ENCODE measurements at regions not wholly inside any gene's neighbourhood (a gene's known extent, or its start where the extent isn't known, plus 50 kb on each side); places are given as distances from the start of the nearest gene placed in this dataset.

DNA sequence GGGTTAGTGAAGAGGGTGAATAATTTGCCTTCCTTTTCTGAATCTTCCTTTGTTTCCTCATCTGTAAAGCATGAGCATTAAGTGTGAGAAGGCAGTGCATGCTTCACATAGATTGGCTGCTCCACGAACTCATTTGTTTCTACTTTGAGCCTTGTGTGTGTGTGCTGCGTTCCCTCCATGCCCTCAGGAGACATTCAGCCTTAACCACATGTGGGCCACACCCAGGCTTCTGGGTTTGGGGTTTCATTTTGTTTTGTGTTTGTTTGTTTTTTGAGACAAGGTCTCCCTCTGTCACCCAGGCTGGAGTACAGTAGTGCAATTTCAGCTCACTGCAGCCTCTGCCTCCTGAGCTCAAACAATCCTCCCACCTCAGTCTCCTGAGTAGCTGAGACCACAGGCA is 843.3 kb downstream of the GALR1 start:
- no peak for DNase-seq (ENCODE audit: extremely low read depth, low read depth)
- TF ChIP-seq, protein P1, sequence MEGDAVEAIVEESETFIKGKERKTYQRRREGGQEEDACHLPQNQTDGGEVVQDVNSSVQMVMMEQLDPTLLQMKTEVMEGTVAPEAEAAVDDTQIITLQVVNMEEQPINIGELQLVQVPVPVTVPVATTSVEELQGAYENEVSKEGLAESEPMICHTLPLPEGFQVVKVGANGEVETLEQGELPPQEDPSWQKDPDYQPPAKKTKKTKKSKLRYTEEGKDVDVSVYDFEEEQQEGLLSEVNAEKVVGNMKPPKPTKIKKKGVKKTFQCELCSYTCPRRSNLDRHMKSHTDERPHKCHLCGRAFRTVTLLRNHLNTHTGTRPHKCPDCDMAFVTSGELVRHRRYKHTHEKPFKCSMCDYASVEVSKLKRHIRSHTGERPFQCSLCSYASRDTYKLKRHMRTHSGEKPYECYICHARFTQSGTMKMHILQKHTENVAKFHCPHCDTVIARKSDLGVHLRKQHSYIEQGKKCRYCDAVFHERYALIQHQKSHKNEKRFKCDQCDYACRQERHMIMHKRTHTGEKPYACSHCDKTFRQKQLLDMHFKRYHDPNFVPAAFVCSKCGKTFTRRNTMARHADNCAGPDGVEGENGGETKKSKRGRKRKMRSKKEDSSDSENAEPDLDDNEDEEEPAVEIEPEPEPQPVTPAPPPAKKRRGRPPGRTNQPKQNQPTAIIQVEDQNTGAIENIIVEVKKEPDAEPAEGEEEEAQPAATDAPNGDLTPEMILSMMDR (IDR thresholded peaks at IDR 0.05; ENCODE audit: low read depth, low read length), result no peak

DNA sequence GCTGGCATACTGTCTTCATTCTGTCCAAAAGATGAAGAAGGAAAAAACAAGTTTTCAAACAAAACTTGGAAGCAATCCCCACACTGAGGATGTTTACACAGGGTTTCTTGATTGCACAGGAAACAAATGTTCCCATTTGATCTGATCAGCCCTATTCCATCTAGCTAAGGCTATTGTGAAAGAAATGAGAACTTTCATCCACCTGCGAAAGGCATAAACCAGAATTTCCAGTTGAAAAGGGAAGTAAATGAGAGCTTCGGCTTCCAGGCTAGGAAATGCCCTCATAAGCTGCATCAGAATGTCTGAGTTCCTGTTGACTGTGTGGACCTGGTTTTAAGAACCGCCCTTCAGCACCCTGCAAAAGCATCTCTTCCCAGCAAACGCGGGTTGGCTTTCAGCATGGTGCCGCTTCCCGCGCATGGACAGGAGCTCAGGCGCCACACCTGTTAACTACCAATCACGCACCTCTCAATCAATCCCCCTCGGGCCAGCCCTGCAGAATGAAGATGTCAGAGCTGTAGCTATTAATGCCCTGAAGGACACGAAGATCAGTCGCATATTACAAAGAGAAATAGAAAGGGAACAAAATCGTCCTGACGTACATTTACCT is 850.4 kb downstream of the GALR1 start:
- TF ChIP-seq, protein P1 (IDR thresholded peaks at IDR 0.05; ENCODE audit: low read depth, low read length), result no peak
- DNase-seq (ENCODE audit: extremely low read depth, low read depth), result no peak

DNA sequence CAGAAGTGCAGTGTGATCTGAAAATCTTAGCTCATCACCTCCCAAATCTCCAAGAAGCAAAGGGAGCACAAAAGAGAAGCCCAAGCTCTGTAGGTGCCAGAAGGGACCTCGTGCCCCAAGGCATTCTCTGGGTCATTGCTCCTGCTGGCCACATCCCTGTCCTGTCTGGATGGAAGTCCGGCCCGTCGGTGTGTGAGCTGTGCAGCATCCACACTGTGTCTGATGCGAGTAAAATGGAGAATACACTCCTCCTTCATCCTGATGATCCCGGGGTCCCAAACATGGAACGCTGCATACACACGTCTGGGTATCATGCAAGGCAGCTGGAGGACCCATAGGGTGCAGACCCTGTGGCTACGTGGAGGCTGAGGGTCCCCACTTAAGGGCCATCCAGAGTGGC is 851.4 kb downstream of the GALR1 start:
- TF ChIP-seq, protein P1 (IDR thresholded peaks at IDR 0.05; ENCODE audit: low read depth, low read length), result no peak
- no peak for DNase-seq (ENCODE audit: extremely low read depth, low read depth)

DNA sequence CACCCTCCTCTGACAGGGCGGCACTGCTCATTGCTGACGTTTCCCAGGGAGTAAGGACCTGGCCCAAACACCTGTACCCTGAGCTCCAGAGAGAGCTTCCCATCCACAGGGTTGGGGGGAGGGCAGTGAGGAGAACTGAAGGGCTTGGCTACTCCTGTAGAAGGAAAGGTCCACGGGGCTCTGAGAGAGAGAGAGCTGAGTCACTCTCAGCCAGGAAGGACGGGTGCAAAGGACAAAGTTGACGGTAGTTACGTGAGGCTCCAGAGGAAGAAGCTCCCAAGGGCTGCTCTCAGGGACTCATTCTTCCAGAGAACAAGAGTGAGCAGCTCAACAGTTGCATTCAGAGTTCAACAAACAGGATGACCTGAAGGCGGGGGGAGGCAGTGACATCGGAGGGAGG is 852.5 kb downstream of the GALR1 start:
- TF ChIP-seq, protein P1 (IDR thresholded peaks at IDR 0.05; ENCODE audit: low read depth, low read length), result no peak
- no peak for DNase-seq (ENCODE audit: extremely low read depth, low read depth)

DNA sequence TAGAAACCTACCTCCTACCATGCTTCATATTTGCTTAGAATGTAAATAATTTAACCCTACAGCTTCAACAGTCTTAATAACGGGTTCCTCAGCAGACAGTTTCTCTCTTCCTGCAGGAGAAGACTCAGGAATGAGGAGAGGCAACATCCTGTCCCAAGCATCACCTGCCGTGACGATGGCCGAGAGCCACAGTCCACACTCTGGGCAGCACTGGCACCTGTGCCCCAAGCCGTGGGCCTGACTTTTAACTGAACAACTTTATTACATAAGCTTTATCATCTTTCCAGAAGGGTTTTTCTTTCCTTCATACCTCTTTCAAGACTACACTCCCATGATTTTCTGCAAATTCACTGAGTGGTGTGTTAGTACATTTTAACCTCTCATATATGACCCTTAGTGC is 856.0 kb downstream of the GALR1 start:
- TF ChIP-seq, protein P1 (IDR thresholded peaks at IDR 0.05; ENCODE audit: low read depth, low read length), result no peak
- DNase-seq (ENCODE audit: extremely low read depth, low read depth), result no peak

DNA sequence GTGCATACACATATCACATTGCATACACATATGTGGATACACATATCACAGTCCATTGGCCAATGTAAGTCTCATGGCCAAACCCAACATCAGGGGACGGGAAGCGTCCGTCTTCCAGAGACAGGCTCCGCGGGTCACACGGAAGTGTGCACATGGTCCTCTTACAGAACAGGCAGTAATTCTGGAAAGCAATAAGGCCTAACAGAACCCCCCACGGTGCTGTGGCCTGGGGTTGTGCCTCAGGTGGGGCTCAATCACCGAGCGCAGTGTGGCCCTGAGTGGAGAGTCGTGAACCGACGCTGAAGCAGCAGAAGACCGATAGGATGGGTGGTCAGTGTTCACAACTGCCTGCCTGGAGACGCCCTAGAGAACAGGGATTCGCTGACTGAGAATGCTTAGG is 857.3 kb downstream of the GALR1 start:
- TF ChIP-seq, protein P1 (IDR thresholded peaks at IDR 0.05; ENCODE audit: low read depth, low read length), result no peak
- no peak for DNase-seq (ENCODE audit: extremely low read depth, low read depth)

DNA sequence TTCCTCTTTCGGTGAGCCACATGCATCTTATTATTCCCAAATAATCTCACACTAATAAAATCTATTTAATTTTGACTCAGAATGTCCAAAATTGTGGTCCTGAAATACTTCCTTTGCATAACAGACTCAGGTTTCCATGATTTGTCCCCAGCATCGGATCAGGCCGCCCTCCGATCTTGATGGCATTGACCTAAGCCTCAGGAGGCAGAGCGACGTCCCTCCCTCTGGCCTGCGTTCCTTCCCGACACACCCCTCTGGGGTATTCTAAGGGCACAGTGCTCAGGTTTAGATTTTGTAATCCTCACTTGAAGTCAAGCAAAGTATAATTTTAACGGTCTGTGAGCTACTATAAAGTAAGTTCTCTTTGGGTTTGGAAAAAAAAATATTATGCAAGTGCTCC is 857.7 kb downstream of the GALR1 start:
- DNase-seq (ENCODE audit: extremely low read depth, low read depth), result no peak
- TF ChIP-seq, protein P1 (IDR thresholded peaks at IDR 0.05; ENCODE audit: low read depth, low read length), result no peak

Data from AG09319 (cell line).